HG03354 (cell line): ENCODE measurements at regions not wholly inside any gene's neighbourhood (a gene's known extent, or its start where the extent isn't known, plus 50 kb on each side); places are given as distances from the start of the nearest gene placed in this dataset.
"Not testable (repeated sequence)": the region's sequence is repeated elsewhere in the genome, so short reads cannot be mapped to it uniquely, and the experiment has no call there.

Experiments used
- ATAC-seq: cut with Tn5 transposase; IDR thresholded peaks from one replicate; pipeline ENCODE4 v1.9.1; 2021; ENCODE audit warnings: mild to moderate bottlenecking; ENCODE audit not compliant: unreplicated experiment, poor library complexity, severe bottlenecking

GRCh38 chr5:30450153-30450552, 743.3 kb upstream of the CDH6 start:
- no peak for ATAC-seq

GRCh38 chr5:30447431-30447830, 746.1 kb upstream of the CDH6 start:
- ATAC-seq, result no peak

GRCh38 chr5:30446456-30446855, 747.0 kb upstream of the CDH6 start:
- ATAC-seq, result no peak

GRCh38 chr5:30438785-30439184, 754.7 kb upstream of the CDH6 start:
- ATAC-seq, result no peak

GRCh38 chr5:30436691-30437090, 756.8 kb upstream of the CDH6 start:
- no peak for ATAC-seq

GRCh38 chr5:30428866-30429407, 764.5 kb upstream of the CDH6 start:
- ATAC-seq, result not testable (repeated sequence)

- ATAC-seq, result no peak
These were observed 779.4 kb upstream of the CDH6 start for GRCh38 chr5:30414078-30414477.

- no peak for ATAC-seq
These were observed 779.9 kb upstream of the CDH6 start for GRCh38 chr5:30413540-30413939.

GRCh38 chr5:30405821-30406220, 787.7 kb upstream of the CDH6 start:
- no peak for ATAC-seq

GRCh38 chr5:30401479-30402058, 791.9 kb upstream of the CDH6 start:
- ATAC-seq, result no peak

GRCh38 chr5:30398423-30398822, 795.1 kb upstream of the CDH6 start:
- ATAC-seq, result no peak

- no peak for ATAC-seq
These were observed 800.6 kb upstream of the CDH6 start for GRCh38 chr5:30392897-30393296.

GRCh38 chr5:30390095-30390494, 803.4 kb upstream of the CDH6 start:
- no peak for ATAC-seq

- no peak for ATAC-seq
These were observed 805.4 kb upstream of the CDH6 start for GRCh38 chr5:30387974-30388632.

GRCh38 chr5:30385754-30386153, 807.7 kb upstream of the CDH6 start:
- no peak for ATAC-seq

- no peak for ATAC-seq
These were observed 809.3 kb upstream of the CDH6 start for GRCh38 chr5:30384171-30384570.

GRCh38 chr5:30380228-30380627, 813.3 kb upstream of the CDH6 start:
- no peak for ATAC-seq

- no peak for ATAC-seq
These were observed 816.6 kb upstream of the CDH6 start for GRCh38 chr5:30376848-30377247.

GRCh38 chr5:30368064-30368463, 825.4 kb upstream of the CDH6 start:
- ATAC-seq, result no peak

- ATAC-seq, result not testable (repeated sequence)
These were observed 828.5 kb upstream of the CDH6 start for GRCh38 chr5:30365031-30365430.

GRCh38 chr5:30357371-30357770, 836.1 kb upstream of the CDH6 start:
- ATAC-seq, result no peak

GRCh38 chr5:30355675-30356074, 837.8 kb upstream of the CDH6 start:
- no peak for ATAC-seq
